ENCODE measurements at regions not wholly inside any gene's neighbourhood (a gene's known extent, or its start where the extent isn't known, plus 50 kb on each side); places are given as distances from the start of the nearest gene placed in this dataset.

DNA sequence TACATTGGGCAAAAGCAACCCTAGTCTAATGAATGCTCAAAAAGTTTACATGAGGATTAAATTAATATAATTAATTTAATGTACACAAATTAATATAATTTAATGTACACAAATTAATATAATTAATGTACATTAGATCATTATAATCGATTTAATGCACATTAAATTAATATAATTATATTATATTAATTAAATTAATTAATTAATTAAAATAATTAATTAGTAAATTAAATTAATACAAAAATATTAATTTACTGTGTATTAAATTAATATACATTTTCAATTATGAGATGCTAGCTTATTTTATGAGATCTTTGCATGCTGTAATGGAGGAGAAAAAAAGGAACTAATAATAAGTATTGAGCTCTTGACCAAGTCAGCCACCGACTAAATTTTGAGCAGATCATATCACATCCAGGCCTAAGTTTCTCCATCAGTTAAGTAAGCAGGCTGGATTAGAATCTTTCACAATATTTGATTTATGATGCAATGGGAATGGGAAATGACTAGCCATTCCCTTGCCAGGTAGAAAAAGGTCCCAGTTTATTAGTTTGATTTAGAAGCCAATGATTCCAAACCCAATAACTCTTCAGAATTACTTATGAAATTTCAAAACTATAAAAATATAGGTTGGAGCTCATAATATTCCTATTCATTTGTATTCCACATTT, 533.4 kb upstream of the GRIA1 start:
- Histone ChIP-seq H3K27me3 (replicated peaks in 1 of 4; ENCODE audit: control insufficient read depth in 3 of 4, extremely low read depth in 1 of 4, insufficient read depth in 3 of 4, low read length in 3 of 4) (no peaks in the 10 kb centered on the region), H3K18ac (ENCODE audit: extremely low read depth, low read length) (no peak overlapping the region), H2AFZ (ENCODE audit: low read length) (no peak overlapping the region), H3K9ac (replicated peaks in 1 of 4; ENCODE audit: extremely low read depth in 1 of 4, low read depth in 3 of 4, low read length in 3 of 4) (no peak overlapping the region), H3K9me3 (ENCODE audit: insufficient read depth in 2 of 2, low read depth in 1 of 2, low read length in 1 of 2) (no peaks in the 10 kb centered on the region), H2BK15ac (ENCODE audit: low read length) (no peak overlapping the region), H3K4me3 (ENCODE audit: extremely low read depth in 1 of 4, insufficient read depth in 2 of 4, low read depth in 3 of 4, low read length in 4 of 4) (no peak overlapping the region), H4K20me1 (replicated peaks in 1 of 2; ENCODE audit: control insufficient read depth in 1 of 2, insufficient read depth in 2 of 2, low read length in 2 of 2) (no peaks in the 10 kb centered on the region), H2BK120ac (replicated peaks; ENCODE audit: low read depth, low read length) (no peak overlapping the region), H4K8ac (ENCODE audit: extremely low read depth, insufficient read depth, low read length) (no peak overlapping the region), H4K91ac (replicated peaks; ENCODE audit: insufficient read length, low read length) (no peak overlapping the region), H4K5ac (ENCODE audit: insufficient read length, low read depth, low read length) (no peak overlapping the region), H3K14ac (ENCODE audit: insufficient read length) (no peak overlapping the region), H3K79me2 (ENCODE audit: control insufficient read depth in 1 of 2, insufficient read depth in 2 of 2, low read length in 2 of 2) (no peaks in the 10 kb centered on the region), H3K56ac (replicated peaks; ENCODE audit: insufficient read length, low read depth, low read length) (no peak overlapping the region), H3K23ac (ENCODE audit: insufficient read length) (no peak overlapping the region), H2BK12ac (ENCODE audit: low read depth, low read length) (no peak overlapping the region), H3K4ac (replicated peaks; ENCODE audit: insufficient read length, low read depth, low read length) (no peak overlapping the region), H2BK20ac (ENCODE audit: low read length) (no peak overlapping the region), H2AK5ac (ENCODE audit: low read depth, low read length) (no peak overlapping the region), H2BK5ac (ENCODE audit: low read depth, low read length) (no peak overlapping the region), H3K4me1 (replicated peaks in 1 of 4; ENCODE audit: control insufficient read depth in 3 of 4, insufficient read depth in 4 of 4, low read length in 3 of 4) (no peaks in the 10 kb centered on the region), H3K79me1 (ENCODE audit: low read depth, low read length) (no peaks in the 10 kb centered on the region), H3K4me2 (ENCODE audit: insufficient read depth in 1 of 2, low read depth in 2 of 2, low read length in 2 of 2) (no peak overlapping the region), H3K23me2 (ENCODE audit: low read depth, low read length) (no peaks in the 10 kb centered on the region), H3K27ac (ENCODE audit: low read depth, low read length) (no peak overlapping the region), H3K36me3 (ENCODE audit: control insufficient read depth in 2 of 4, insufficient read depth in 4 of 4, low read length in 3 of 4) (no peaks in the 10 kb centered on the region)
- ChIA-PET CTCF (ENCODE audit: partially characterized antibody) (no interaction called here), POLR2A (ENCODE audit: partially characterized antibody) (no interaction called here)
- WGBS, 2 experiments (ENCODE audit: extremely low coverage in 1 of 2, insufficient coverage in 1 of 2, insufficient read length in 1 of 2, insufficient replicate concordance in 2 of 2, low coverage in 1 of 2, low lambda C conversion rate in 2 of 2, missing lambda C conversion rate in 1 of 2), result 85% methylated on average over 2 of the region's 2 CpGs; no CpG with 5 or more reads in 1 of the 2 experiments
- DNase-seq (ENCODE audit: low read depth in 1 of 2, low spot score in 2 of 2) (no peak), FAIRE-seq (no peak)
- no peak for TF ChIP-seq SIN3A (conservative IDR thresholded peaks at IDR 0.05 in 1 of 2, IDR thresholded peaks at IDR 0.05 in 1 of 2; ENCODE audit: low read depth in 1 of 2, low read length in 2 of 2)
- no peak for TF ChIP-seq RXRA (IDR thresholded peaks at IDR 0.05; ENCODE audit: insufficient read depth, low read depth, low read length)
- TF ChIP-seq TAF1 (IDR thresholded peaks at IDR 0.05; ENCODE audit: low read depth, low read length), result no peak
- TF ChIP-seq MAFK (IDR thresholded peaks at IDR 0.05; ENCODE audit: low read depth, low read length), result no peak
- no peak for TF ChIP-seq CBX8 (IDR thresholded peaks at IDR 0.05; ENCODE audit: borderline replicate concordance, low read depth, low read length)
- TF ChIP-seq KDM1A (IDR thresholded peaks at IDR 0.05; ENCODE audit: borderline replicate concordance, low read length), result no peak
- TF ChIP-seq, protein P1, sequence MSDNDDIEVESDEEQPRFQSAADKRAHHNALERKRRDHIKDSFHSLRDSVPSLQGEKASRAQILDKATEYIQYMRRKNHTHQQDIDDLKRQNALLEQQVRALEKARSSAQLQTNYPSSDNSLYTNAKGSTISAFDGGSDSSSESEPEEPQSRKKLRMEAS (IDR thresholded peaks at IDR 0.05), result no peak
- no peak for TF ChIP-seq NRF1 (IDR thresholded peaks at IDR 0.05; ENCODE audit: low read depth, low read length)
- TF ChIP-seq SIX5 (IDR thresholded peaks at IDR 0.05; ENCODE audit: low read depth, low read length), result no peak
- no peak for TF ChIP-seq EGR1 (IDR thresholded peaks at IDR 0.05; ENCODE audit: borderline replicate concordance, low read depth, low read length)
- no peak for TF ChIP-seq KDM5A (IDR thresholded peaks at IDR 0.05; ENCODE audit: low read length)
- TF ChIP-seq TCF12 (IDR thresholded peaks at IDR 0.05; ENCODE audit: low read depth, low read length), result no peak
- TF ChIP-seq POLR2A (IDR thresholded peaks at IDR 0.05; ENCODE audit: control extremely low read depth in 1 of 2, low read depth in 2 of 2, low read length in 2 of 2), result no peak
- TF ChIP-seq BACH1 (IDR thresholded peaks at IDR 0.05; ENCODE audit: low read length), result no peak
- no peak for TF ChIP-seq ZNF274 (IDR thresholded peaks at IDR 0.05; ENCODE audit: borderline replicate concordance, extremely low read depth, low read length)
- no peak for TF ChIP-seq SP1 (IDR thresholded peaks at IDR 0.05; ENCODE audit: low read depth, low read length)
